ENCODE measurements at regions not wholly inside any gene's neighbourhood (a gene's known extent, or its start where the extent isn't known, plus 50 kb on each side); places are given as distances from the start of the nearest gene placed in this dataset.
A peak's percentile ranks its signal among the peaks of the same experiment; 100 is the strongest.
"Not testable (repeated sequence)": the region's sequence is repeated elsewhere in the genome, so short reads cannot be mapped to it uniquely, and the experiment has no call there.

DNA sequence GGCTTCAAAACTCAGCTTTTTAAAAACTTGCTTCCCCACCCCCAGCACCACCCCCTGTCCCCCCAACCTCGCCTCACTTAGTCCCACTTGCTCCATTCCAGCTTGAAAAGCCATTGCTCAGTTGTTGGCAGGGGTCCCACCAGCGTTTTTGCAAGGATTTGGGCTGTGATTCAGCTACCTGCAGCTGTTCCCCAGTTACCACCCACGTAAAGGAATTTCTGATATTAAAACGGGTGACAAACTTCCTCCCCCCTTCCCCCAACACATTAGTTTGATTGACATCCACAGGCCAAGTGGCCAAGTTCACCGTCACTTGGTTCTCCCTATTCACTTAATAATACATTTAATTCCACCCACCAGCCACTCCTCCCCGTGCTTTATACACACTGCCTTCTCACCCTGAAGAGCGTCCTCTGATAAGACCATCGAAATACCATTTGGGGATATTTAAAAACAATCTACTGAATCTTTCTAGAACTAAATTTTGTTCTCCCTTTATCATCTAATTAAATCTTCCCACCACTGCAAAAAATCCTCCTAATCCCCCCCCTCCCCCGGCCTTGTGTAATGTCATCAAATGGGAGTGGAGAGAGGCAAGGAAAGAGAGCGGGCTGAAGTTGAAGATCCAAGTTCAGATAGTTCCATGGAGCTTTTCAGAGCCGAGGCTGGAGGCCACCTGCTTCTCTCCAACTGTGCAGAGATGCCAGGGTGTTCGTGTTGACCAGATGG, 55.1 kb downstream of the SOX9 start:
- DNase-seq (ENCODE audit: low spot score), result no peak

DNA sequence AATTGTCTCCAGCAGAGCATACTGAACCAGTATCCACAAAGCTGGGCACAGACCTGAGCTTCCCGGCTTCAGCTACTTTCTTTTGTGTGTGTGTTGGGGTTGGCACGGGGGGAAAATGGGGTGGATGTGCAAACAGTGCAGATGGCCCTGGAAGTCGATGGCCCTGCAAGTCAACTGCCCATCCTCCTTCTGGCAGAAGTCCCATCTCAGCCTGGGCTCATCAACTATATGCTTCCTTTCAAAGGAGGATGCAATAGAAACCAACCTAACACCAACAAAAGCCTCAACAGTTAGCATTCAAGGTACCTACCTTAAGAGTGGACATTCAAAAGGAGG, 55.7 kb downstream of the SOX9 start:
- no peak for DNase-seq (ENCODE audit: low spot score)

DNA sequence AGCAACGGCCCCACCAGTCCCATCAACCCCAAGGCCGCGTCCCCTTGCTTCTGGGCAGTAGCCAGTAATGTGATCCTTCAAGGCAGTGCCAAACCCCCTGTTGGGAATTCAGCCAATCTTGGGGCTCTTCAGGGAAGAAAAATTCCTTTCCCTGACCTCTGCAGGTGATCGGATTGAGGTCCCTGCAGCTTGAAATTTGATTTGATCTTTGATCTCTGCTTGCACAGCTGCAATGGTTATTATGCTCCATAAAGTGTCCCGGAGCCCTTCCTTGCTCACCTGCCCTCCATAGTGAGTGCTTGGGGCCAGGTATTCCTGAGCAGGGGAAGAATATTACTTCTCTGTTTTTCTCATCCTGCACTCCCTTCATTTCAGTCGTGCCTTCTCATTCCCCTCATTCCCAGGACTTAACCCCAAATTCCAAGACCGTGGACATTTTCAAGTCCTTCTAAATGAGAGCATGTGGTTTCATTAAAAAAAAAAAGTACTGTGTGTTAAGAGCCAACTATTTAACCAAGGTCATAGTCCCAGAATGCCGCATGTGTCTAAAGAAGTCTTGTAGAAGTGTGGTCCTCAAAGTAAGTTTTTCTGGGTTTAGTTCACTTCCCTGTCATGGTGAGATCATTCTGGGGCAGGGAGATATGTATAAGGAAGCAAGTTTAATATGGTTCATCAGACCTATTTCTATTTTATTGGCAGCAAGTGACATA, 56.3 kb downstream of the SOX9 start:
- DNase-seq (ENCODE audit: low spot score), result no peak

DNA sequence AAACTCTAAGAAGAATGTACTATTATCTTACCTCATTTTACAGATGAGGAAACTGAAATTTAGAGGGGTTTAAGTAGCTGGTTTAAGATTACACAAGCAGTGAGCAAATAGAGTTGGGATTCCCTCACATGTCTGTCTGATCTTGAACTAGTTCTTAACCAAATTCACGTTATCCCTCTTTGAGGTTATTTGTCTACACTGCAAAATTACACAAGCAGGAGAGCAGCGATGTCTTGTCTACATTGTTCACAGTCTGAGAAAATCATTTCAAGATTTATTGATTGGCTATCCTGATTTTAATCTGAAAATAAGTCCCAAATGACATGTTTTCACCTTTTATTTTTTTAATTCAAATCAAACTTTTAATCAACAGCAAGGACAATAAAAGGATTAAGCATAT, 56.9 kb downstream of the SOX9 start:
- DNase-seq (ENCODE audit: low spot score), result no peak

- DNase-seq (ENCODE audit: low spot score), result no peak
Observed at GRCh38 chr17:72182371-72182873, 61.6 kb downstream of the SOX9 start.

DNA sequence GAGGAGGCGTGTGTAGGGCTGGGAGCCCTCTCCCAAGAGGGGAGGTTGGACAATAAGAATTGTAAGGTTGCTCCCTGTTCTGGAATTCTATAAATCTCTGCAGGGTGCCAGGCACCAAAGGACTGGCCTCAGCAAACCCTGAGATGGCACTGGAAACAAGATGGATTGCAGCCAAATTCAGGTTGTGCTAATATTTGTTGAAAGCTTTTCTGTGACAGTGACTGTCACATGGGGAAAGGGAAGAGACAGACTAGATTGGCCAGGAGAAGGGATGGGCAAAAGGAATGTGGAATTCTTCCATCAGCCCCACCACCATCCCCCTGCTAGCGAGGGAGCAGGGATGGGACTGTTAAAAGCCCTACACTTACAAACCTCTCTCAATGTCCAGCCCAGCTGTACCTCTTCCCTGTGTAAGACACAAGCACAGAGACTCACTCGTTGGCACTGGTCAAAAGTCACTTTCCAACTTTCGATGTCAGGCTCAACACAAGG, 62.4 kb downstream of the SOX9 start:
- DNase-seq (ENCODE audit: low spot score), result peak; percentile 34

DNA sequence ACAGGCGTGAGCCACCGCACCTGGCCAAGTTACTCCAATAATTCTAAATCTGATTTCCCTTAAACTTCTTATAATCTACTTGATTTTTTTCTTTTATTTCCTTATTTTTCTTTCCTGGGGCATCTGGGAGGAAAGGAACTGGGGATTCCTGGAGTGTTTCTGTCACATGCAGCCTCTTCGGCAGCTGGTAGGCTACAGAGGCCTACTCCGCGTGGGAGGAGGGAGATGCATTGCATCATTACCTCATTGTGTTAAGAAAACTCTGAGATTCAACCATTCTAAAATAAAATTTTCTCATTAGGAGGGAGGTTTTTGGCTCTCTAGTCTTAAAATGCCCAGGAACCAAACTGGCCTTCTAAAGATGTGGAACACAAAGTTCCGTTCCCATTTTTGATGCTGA, 64.0 kb downstream of the SOX9 start:
- no peak for DNase-seq (ENCODE audit: low spot score)

- DNase-seq (ENCODE audit: low spot score), result no peak
Observed at GRCh38 chr17:72185564-72185963, 64.7 kb downstream of the SOX9 start.

- no peak for DNase-seq (ENCODE audit: low spot score)
Observed at GRCh38 chr17:72187556-72187955, 66.7 kb downstream of the SOX9 start.

- no peak for DNase-seq (ENCODE audit: low spot score)
Observed at GRCh38 chr17:72188801-72189200, 68.0 kb downstream of the SOX9 start.

- no peak for DNase-seq (ENCODE audit: low spot score)
Observed at GRCh38 chr17:72189768-72190593, 69.2 kb downstream of the SOX9 start.

GRCh38 chr17:72191356-72191755, 70.5 kb downstream of the SOX9 start:
- DNase-seq (ENCODE audit: low spot score), result no peak

DNA sequence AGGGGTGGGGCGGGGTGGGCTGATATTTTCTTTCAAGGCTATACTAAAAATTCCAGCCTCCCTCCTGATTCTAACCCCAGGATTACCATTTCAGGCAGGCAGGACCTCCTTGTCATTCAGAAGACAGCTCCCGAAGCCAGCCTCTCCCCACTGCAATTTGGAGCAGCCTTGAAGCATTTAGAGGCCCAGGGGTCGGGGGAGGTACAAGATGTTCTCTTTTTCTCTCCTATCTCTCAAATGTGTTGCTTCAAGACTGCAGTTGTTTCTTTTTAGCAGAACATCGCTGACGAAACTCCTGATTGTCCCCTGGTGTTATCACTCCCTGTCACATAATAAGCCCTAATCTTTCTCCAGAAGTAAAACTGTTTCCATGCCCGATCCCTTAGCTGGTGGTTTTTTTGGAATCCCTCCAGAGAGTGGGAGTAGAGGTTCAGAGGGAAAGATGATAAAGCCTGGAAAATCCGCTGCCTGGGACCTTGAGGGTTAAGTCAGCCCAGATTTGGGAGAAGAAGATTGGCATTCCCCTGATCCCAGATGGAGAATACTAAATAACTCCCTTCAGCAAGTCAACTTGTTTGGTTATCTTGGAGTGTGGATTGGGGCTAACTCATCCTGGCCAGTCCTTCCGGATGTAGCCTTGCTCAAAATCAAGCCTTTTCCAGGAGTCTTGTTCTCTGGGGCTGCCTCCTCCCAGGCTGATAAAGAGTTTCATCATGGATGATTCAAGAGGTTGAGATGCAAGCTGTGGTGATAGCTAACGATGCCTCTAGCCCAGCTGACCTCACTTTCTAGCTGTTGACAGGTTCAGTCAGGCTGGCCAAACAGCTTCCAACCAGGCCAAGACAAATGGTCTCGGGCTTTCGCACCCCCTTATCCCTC, 71.3 kb downstream of the SOX9 start:
- DNase-seq (ENCODE audit: low spot score), result no peak

- no peak for DNase-seq (ENCODE audit: low spot score)
Observed at GRCh38 chr17:72192800-72193192, 72.0 kb downstream of the SOX9 start.

GRCh38 chr17:72193391-72194106, 72.7 kb downstream of the SOX9 start:
- no peak for DNase-seq (ENCODE audit: low spot score)

DNA sequence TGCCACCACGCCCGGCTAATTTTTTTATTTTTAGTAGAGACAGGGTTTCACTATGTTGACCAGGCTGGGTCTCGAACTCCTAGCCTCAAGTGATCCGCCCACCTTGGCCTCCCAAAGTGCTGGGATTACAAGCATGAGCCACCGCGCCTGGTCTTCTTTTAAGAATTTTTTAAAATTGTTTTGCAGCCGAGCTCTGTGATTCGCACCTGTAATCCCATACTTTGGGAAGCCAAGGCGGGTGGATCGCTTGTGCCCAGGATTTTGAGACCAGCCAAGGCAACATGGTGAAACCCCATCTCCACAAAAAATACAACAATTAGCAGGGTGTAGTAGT, 73.3 kb downstream of the SOX9 start:
- not testable (repeated sequence) for DNase-seq (ENCODE audit: low spot score)

DNA sequence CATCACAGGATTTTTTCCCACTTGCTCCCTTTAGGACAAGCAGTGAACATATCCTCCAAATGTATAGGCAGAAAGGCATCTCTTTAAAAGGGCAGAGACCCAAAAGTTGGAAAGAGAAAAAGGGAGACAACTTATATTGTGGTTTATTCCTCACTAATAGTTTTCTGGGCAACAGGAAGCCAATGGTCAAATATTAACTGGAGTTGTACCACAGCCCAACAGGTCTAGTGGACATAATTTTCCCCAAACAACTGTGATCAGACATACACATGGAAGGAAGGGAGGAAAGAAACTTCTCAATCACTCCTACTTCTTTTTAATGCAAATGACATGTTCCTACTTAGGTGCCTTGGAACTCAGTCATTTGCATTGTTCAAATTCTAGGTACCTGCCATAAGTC, 78.4 kb downstream of the SOX9 start:
- DNase-seq (ENCODE audit: low spot score), result no peak

DNA sequence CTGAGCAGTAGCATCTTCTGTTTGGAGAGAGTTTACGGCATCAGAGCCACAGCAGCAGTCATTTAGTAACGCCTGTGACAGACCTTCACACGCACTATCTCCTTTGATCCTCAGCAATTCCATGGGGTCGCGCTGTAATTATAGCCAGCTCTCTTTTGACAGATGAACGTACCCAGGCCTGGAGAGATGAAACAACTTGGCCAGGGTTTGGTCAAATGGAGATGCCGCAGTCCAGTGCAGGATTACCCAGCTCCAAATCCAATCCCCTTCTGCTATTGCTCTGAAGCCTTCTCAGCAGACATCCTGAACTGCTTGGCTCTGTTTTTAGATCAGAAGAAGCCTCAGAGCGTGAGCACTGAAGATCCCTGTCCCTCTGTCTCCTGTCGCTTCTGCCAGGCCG, 83.9 kb downstream of the SOX9 start:
- no peak for DNase-seq (ENCODE audit: low spot score)

DNA sequence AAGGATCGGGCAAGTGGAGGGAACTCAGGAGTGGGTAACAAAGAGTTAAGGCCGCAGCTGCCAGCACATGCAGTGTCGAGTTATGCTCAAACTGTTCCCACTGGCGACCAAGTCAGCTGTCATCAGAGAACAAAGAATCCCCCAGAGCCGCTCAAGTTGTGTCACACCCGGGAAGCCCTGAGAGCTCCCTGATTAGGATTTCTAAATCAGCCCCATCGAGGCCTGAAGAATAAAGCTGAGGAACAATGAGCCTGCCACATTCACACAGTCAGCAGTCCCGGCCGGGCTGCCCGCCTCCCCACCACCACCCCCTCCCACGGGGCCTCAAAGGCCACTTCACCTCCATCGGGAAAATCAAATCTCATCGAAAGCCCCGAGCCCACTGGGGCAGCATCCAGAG, 84.5 kb downstream of the SOX9 start:
- no peak for DNase-seq (ENCODE audit: low spot score)

GRCh38 chr17:72205822-72206221, 85.0 kb downstream of the SOX9 start:
- no peak for DNase-seq (ENCODE audit: low spot score)

GRCh38 chr17:72206376-72206775, 85.6 kb downstream of the SOX9 start:
- DNase-seq (ENCODE audit: low spot score), result no peak

Data from HuH-7.5 (cell line).